ENCODE measurements at regions not wholly inside any gene's neighbourhood (a gene's known extent, or its start where the extent isn't known, plus 50 kb on each side); places are given as distances from the start of the nearest gene placed in this dataset.

DNA sequence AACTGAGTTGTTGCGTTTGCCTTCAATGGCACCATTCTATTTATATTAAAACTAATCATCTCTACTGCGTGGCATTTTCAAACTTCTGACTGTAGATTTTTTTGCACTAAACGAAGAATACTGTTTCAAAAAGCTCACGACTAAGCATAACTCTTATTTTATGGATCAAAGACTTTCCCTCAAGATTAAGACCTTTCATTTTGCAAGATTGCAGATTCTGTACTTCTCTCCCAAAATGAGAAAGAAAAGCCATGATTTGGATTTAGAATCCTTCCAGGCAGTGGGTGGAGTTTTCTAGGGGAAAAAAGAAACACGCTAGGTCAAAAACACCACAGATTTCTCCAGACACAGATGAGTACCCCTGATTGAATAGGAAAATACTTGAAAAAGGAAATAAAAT is 617.2 kb upstream of the NR2F2 start:
- Histone ChIP-seq H3F3A (replicated peaks; ENCODE audit: low read depth) (no peaks in the 10 kb centered on the region), H3K36me3 (ENCODE audit: insufficient read depth) (no peaks in the 10 kb centered on the region), H3K4me3 (no peak overlapping the region), H3K9me2 (ENCODE audit: insufficient read depth) (peaks cover 5% of the 10 kb centered on the region; the same call in 1 of the 2 replicates), H3K4me1 (ENCODE audit: insufficient read depth) (peaks cover 8% of the 10 kb centered on the region; the same call in 1 of the 2 replicates), H3K27ac (ENCODE audit: low read depth) (no peak overlapping the region), H4K20me1 (replicated peaks; ENCODE audit: insufficient read depth) (no peaks in the 10 kb centered on the region), H3K4me2 (no peak overlapping the region), H2AFZ (no peak overlapping the region), H3K79me2 (replicated peaks; ENCODE audit: insufficient read depth) (no peaks in the 10 kb centered on the region), H3K27me3 (ENCODE audit: insufficient read depth) (no peaks in the 10 kb centered on the region)
- Mint-ChIP-seq H3K4me1 (peaks cover 14% of the 10 kb centered on the region; the same call in 2 of the 3 replicates), H3K36me3 (ENCODE audit: low read depth) (no peaks in the 10 kb centered on the region), H3K27ac (no peak overlapping the region), H3K9me3 (no peaks in the 10 kb centered on the region), H3K4me3 (no peak overlapping the region), H3K27me3 (ENCODE audit: insufficient read depth, low read depth, poor library complexity) (peaks cover 5% of the 10 kb centered on the region)
- no peak for TF ChIP-seq ETS1 (IDR thresholded peaks at IDR 0.05)
- TF ChIP-seq, protein P1, sequence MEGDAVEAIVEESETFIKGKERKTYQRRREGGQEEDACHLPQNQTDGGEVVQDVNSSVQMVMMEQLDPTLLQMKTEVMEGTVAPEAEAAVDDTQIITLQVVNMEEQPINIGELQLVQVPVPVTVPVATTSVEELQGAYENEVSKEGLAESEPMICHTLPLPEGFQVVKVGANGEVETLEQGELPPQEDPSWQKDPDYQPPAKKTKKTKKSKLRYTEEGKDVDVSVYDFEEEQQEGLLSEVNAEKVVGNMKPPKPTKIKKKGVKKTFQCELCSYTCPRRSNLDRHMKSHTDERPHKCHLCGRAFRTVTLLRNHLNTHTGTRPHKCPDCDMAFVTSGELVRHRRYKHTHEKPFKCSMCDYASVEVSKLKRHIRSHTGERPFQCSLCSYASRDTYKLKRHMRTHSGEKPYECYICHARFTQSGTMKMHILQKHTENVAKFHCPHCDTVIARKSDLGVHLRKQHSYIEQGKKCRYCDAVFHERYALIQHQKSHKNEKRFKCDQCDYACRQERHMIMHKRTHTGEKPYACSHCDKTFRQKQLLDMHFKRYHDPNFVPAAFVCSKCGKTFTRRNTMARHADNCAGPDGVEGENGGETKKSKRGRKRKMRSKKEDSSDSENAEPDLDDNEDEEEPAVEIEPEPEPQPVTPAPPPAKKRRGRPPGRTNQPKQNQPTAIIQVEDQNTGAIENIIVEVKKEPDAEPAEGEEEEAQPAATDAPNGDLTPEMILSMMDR (conservative IDR thresholded peaks at IDR 0.05; ENCODE audit: low read depth in 2 of 2): no peak
- TF ChIP-seq ZNF331 (CRISPR knock-in tag; IDR thresholded peaks at IDR 0.05; ENCODE audit: low read depth): no peak
- no peak for TF ChIP-seq STAT1 (IDR thresholded peaks at IDR 0.05; ENCODE audit: unreplicated experiment)
- TF ChIP-seq JUNB (IDR thresholded peaks at IDR 0.05; ENCODE audit: unreplicated experiment): no peak
- TF ChIP-seq EZH2phosphoT487 (IDR thresholded peaks at IDR 0.05; ENCODE audit: unreplicated experiment): no peak
- no peak for TF ChIP-seq POLR2AphosphoS5 (IDR thresholded peaks at IDR 0.05; ENCODE audit: low read depth)
- no peak for TF ChIP-seq EZH2 (IDR thresholded peaks at IDR 0.05; ENCODE audit: low read depth, unreplicated experiment)
- TF ChIP-seq, protein P2, sequence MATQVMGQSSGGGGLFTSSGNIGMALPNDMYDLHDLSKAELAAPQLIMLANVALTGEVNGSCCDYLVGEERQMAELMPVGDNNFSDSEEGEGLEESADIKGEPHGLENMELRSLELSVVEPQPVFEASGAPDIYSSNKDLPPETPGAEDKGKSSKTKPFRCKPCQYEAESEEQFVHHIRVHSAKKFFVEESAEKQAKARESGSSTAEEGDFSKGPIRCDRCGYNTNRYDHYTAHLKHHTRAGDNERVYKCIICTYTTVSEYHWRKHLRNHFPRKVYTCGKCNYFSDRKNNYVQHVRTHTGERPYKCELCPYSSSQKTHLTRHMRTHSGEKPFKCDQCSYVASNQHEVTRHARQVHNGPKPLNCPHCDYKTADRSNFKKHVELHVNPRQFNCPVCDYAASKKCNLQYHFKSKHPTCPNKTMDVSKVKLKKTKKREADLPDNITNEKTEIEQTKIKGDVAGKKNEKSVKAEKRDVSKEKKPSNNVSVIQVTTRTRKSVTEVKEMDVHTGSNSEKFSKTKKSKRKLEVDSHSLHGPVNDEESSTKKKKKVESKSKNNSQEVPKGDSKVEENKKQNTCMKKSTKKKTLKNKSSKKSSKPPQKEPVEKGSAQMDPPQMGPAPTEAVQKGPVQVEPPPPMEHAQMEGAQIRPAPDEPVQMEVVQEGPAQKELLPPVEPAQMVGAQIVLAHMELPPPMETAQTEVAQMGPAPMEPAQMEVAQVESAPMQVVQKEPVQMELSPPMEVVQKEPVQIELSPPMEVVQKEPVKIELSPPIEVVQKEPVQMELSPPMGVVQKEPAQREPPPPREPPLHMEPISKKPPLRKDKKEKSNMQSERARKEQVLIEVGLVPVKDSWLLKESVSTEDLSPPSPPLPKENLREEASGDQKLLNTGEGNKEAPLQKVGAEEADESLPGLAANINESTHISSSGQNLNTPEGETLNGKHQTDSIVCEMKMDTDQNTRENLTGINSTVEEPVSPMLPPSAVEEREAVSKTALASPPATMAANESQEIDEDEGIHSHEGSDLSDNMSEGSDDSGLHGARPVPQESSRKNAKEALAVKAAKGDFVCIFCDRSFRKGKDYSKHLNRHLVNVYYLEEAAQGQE (IDR thresholded peaks at IDR 0.05; ENCODE audit: unreplicated experiment): no peak
- no peak for TF ChIP-seq ZNF114 (CRISPR knock-in tag; IDR thresholded peaks at IDR 0.05)
- TF ChIP-seq CREB1 (CRISPR knock-in tag; IDR thresholded peaks at IDR 0.05; ENCODE audit: low read depth): no peak
- DNase-seq (ENCODE audit: low spot score) (no peak), ATAC-seq (no peak)
